PFSK-1 (cell line): ENCODE measurements at regions not wholly inside any gene's neighbourhood (a gene's known extent, or its start where the extent isn't known, plus 50 kb on each side); places are given as distances from the start of the nearest gene placed in this dataset.

Experiments
- FOXP2 ChIP-seq: optimal IDR thresholded peaks from 2 replicates; pipeline ENCODE3; 2011; ENCODE audit warnings: borderline replicate concordance, control low read depth, inconsistent platforms; ENCODE audit not compliant: insufficient read depth; ENCODE audit errors: extremely low read length, extremely low read depth
- REST ChIP-seq, 2 experiments: IDR thresholded peaks; 2 replicates each; pipeline versions ENCODE4 v1.6.1 to v1.8.0; 2011 to 2012; ENCODE audit warnings: low read depth in 2 of 2, low read length in 2 of 2, control low read depth in 1 of 2, inconsistent platforms in 1 of 2, mild to moderate bottlenecking in 1 of 2, moderate library complexity in 1 of 2; ENCODE audit not compliant: insufficient read depth in 1 of 2

GRCh38 chr5:13227513-13227912 is 717.0 kb downstream of the DNAH5 start:
- TF ChIP-seq REST (IDR thresholded peaks at IDR 0.05; ENCODE audit: insufficient read depth in 1 of 2, low read depth in 2 of 2, low read length in 2 of 2): no peak
- TF ChIP-seq FOXP2: no peak
